ENCODE measurements at regions not wholly inside any gene's neighbourhood (a gene's known extent, or its start where the extent isn't known, plus 50 kb on each side); places are given as distances from the start of the nearest gene placed in this dataset.

GRCh38 chr5:42963412-42963811 is 76.7 kb downstream of the ANXA2R start:
- H3K27ac Mint-ChIP-seq: no peak overlapping the region
- intact Hi-C loops (cut with micrococcal nuclease): no loop called here
- H3K27me3 Mint-ChIP-seq (ENCODE audit: low read depth in 2 of 2): peaks cover 0 to 6% of the 10 kb centered on the region in 2 donors

GRCh38 chr5:42962124-42962523 is 78.0 kb downstream of the ANXA2R start:
- Histone ChIP-seq H3K27ac (ENCODE audit: low read length) (peak overlapping the region; percentile 70), H3K4me3 (ENCODE audit: low read length) (no peak overlapping the region), H3K4me1 (ENCODE audit: control insufficient read depth, insufficient read depth, low read length) (peaks cover 25% of the 10 kb centered on the region), H3K27me3 (ENCODE audit: control insufficient read depth, insufficient read depth, low read length) (no peaks in the 10 kb centered on the region), H3K9me3 (ENCODE audit: control insufficient read depth, insufficient read depth, low read length) (no peaks in the 10 kb centered on the region), H3K36me3 (ENCODE audit: control insufficient read depth, insufficient read depth, low read length) (no peaks in the 10 kb centered on the region)
- H3K4me3 Mint-ChIP-seq: peak overlapping the region; percentile 83
- DNase-seq (peak in 1 of 2 donors; percentile 56), ATAC-seq (peak; percentile 71 to 85 (median 79))
- no peak for TF ChIP-seq CTCF (IDR thresholded peaks at IDR 0.05)
- no peaks in the 10 kb centered on the region for H3K36me3 Mint-ChIP-seq
- peaks cover 0 to 6% of the 10 kb centered on the region in 2 donors for H3K27me3 Mint-ChIP-seq (ENCODE audit: low read depth in 2 of 2)
- intact Hi-C loops (cut with micrococcal nuclease): no loop called here
- peak overlapping the region; percentile 71 to 94 for H3K27ac Mint-ChIP-seq
- H3K9me3 Mint-ChIP-seq: no peaks in the 10 kb centered on the region
- H3K4me1 Mint-ChIP-seq: peaks cover 26 to 52% of the 10 kb centered on the region in 2 donors
- 35% methylated on average over 2 of the region's 2 CpGs for WGBS (ENCODE audit: insufficient coverage)

More at GRCh38 chr5:42963412-42963811, 76.7 kb downstream of the ANXA2R start:
- DNase-seq: no peak
- Histone ChIP-seq H3K36me3 (ENCODE audit: control insufficient read depth, insufficient read depth, low read length) (no peaks in the 10 kb centered on the region), H3K27me3 (ENCODE audit: control insufficient read depth, insufficient read depth, low read length) (no peaks in the 10 kb centered on the region), H3K27ac (ENCODE audit: low read length) (no peak overlapping the region), H3K4me1 (ENCODE audit: control insufficient read depth, insufficient read depth, low read length) (peaks cover 25% of the 10 kb centered on the region), H3K4me3 (ENCODE audit: low read length) (no peak overlapping the region), H3K9me3 (ENCODE audit: control insufficient read depth, insufficient read depth, low read length) (no peaks in the 10 kb centered on the region)
- no peaks in the 10 kb centered on the region for H3K9me3 Mint-ChIP-seq
- WGBS (ENCODE audit: insufficient coverage): 93% methylated on average over 1 of the region's 1 CpG
- no peaks in the 10 kb centered on the region for H3K36me3 Mint-ChIP-seq
- H3K4me1 Mint-ChIP-seq: peaks cover 26 to 52% of the 10 kb centered on the region in 2 donors
- H3K4me3 Mint-ChIP-seq: no peak overlapping the region
- no peak for ATAC-seq
- no peak for TF ChIP-seq CTCF (IDR thresholded peaks at IDR 0.05)

GRCh38 chr5:42960506-42960905 is 79.6 kb downstream of the ANXA2R start:
- Histone ChIP-seq H3K27ac (ENCODE audit: low read length) (peak overlapping the region; percentile 44), H3K4me1 (ENCODE audit: control insufficient read depth, insufficient read depth, low read length) (peaks cover 20% of the 10 kb centered on the region), H3K4me3 (ENCODE audit: low read length) (no peak overlapping the region), H3K36me3 (ENCODE audit: control insufficient read depth, insufficient read depth, low read length) (no peaks in the 10 kb centered on the region), H3K9me3 (ENCODE audit: control insufficient read depth, insufficient read depth, low read length) (no peaks in the 10 kb centered on the region), H3K27me3 (ENCODE audit: control insufficient read depth, insufficient read depth, low read length) (no peaks in the 10 kb centered on the region)
- Mint-ChIP-seq H3K4me1 (peaks cover 26 to 44% of the 10 kb centered on the region in 2 donors), H3K36me3 (no peaks in the 10 kb centered on the region), H3K4me3 (no peak overlapping the region), H3K27ac (peak overlapping the region in 1 of 2 donors; percentile 54), H3K9me3 (no peaks in the 10 kb centered on the region), H3K27me3 (ENCODE audit: low read depth in 2 of 2) (peaks cover 0 to 6% of the 10 kb centered on the region in 2 donors)
- DNase-seq: no peak
- no peak for TF ChIP-seq CTCF (IDR thresholded peaks at IDR 0.05)
- intact Hi-C loops (cut with micrococcal nuclease): no loop called here
- WGBS (ENCODE audit: insufficient coverage): 57% methylated on average over 2 of the region's 2 CpGs
- no peak for ATAC-seq

DNA sequence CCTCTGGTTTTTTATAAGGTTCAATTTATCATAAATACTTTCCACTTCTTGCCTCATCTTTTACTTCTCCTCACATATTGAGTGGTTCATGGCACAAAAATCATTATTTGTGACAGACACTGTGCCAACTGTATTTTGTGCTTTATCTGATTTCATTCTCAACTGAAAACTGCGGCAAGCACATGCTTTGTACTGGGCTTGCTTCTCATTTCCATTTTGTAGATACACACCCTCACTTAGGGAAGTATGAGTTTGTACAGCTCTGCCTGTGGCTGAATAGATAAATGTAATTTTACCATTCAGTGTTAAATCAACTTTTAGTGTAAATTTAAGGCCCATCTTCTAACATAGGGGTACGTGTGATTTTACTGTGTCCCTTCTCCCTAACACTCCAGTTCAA is 83.6 kb downstream of the ANXA2R start:
- intact Hi-C loops (cut with micrococcal nuclease): no loop called here
- Histone ChIP-seq H3K4me3 (ENCODE audit: low read length) (no peak overlapping the region), H3K36me3 (ENCODE audit: control insufficient read depth, insufficient read depth, low read length) (no peaks in the 10 kb centered on the region), H3K27ac (ENCODE audit: low read length) (no peak overlapping the region), H3K4me1 (ENCODE audit: control insufficient read depth, insufficient read depth, low read length) (peaks cover 35% of the 10 kb centered on the region), H3K9me3 (ENCODE audit: control insufficient read depth, insufficient read depth, low read length) (peaks cover 20% of the 10 kb centered on the region), H3K27me3 (ENCODE audit: control insufficient read depth, insufficient read depth, low read length) (no peaks in the 10 kb centered on the region)
- no peaks in the 10 kb centered on the region for H3K36me3 Mint-ChIP-seq
- ATAC-seq (no peak), DNase-seq (peak in 1 of 2 donors; percentile 1)
- no peak overlapping the region for H3K27ac Mint-ChIP-seq
- peaks cover 0 to 6% of the 10 kb centered on the region in 2 donors for H3K27me3 Mint-ChIP-seq (ENCODE audit: low read depth in 2 of 2)
- peaks cover 0 to 5% of the 10 kb centered on the region in 2 donors for H3K9me3 Mint-ChIP-seq
- WGBS (ENCODE audit: insufficient coverage): 100% methylated on average over 2 of the region's 2 CpGs
- TF ChIP-seq CTCF (IDR thresholded peaks at IDR 0.05): no peak
- no peak overlapping the region for H3K4me3 Mint-ChIP-seq
- peaks cover 13 to 32% of the 10 kb centered on the region in 2 donors for H3K4me1 Mint-ChIP-seq
